Breast epithelium (tissue), 4 donors: ENCODE measurements at regions not wholly inside any gene's neighbourhood (a gene's known extent, or its start where the extent isn't known, plus 50 kb on each side); places are given as distances from the start of the nearest gene placed in this dataset.

Source experiments
- DNase-seq, 2 donors: peaks; one replicate each; pipeline ENCODE4 v3.0.0-alpha.2; 2019; ENCODE audit warnings: low spot score in 2 of 2
- H3K27ac ChIP-seq, 2 donors: fragments of 200-600 bp; sonication (generic) in 1 of 2; one replicate each; pipeline ENCODE4 v1.5.1; 2016 to 2019; ENCODE audit warnings: mild to moderate bottlenecking in 1 of 2
- H3K27me3 ChIP-seq, 2 donors: fragments of 200-600 bp; sonication (generic) in 1 of 2; one replicate each; pipeline versions ENCODE4 v1.5.1 to v1.6.0; 2017 to 2019; ENCODE audit warnings: control low read depth in 1 of 2, mild to moderate bottlenecking in 1 of 2
- H3K36me3 ChIP-seq: fragments of 200-600 bp; one replicate; pipeline ENCODE4 v1.5.1; 2019
- H3K4me1 ChIP-seq, 2 donors: fragments of 200-600 bp; sonication (generic); one replicate each; pipeline ENCODE4 v1.5.1; 2016 to 2019; ENCODE audit warnings: control low read depth in 1 of 2
- H3K4me3 ChIP-seq, 3 donors: fragments of 200-600 bp; sonication (generic); 1 replicate in 2 of 3; 2 replicates in 1 of 3; pipeline ENCODE4 v1.5.1; 2016 to 2019; ENCODE audit warnings: mild to moderate bottlenecking in 3 of 3, moderate library complexity in 2 of 3
- H3K9me3 ChIP-seq, 2 donors: fragments of 200-600 bp; sonication (generic) in 1 of 2; one replicate each; pipeline ENCODE4 v1.5.1; 2016 to 2019; ENCODE audit warnings: control low read depth in 1 of 2
- CTCF ChIP-seq, 3 donors: fragments of 450-650 bp; IDR thresholded peaks; one replicate each; pipeline ENCODE4 v1.5.1; 2016 to 2017; ENCODE audit warnings: antibody characterized with exemption in 3 of 3, mild to moderate bottlenecking in 3 of 3, moderate library complexity in 3 of 3
- POLR2A ChIP-seq: fragments of 450-650 bp; IDR thresholded peaks from one replicate; pipeline ENCODE4 v1.6.1; 2016; ENCODE audit warnings: antibody characterized with exemption, mild to moderate bottlenecking, moderate library complexity
- POLR2AphosphoS5 ChIP-seq, 3 donors: sonication (generic); formaldehyde crosslinking; IDR thresholded peaks; one replicate each; pipeline ENCODE4 v1.6.1; 2017; ENCODE audit warnings: antibody characterized with exemption in 3 of 3
- intact Hi-C: fragments of 100-400 bp; cut with DNase I; formaldehyde crosslinking; loops from one replicate; pipeline ENCODE4 v1.15.1; 2023; ENCODE audit warnings: low total_unique reads

- intact Hi-C loops: no loop called here
- DNase-seq: no peak
- Histone ChIP-seq H3K9me3 (no peaks in the 10 kb centered on the region), H3K27me3 (no peaks in the 10 kb centered on the region), H3K27ac (no peak overlapping the region), H3K36me3 (no peaks in the 10 kb centered on the region), H3K4me3 (no peak overlapping the region), H3K4me1 (no peaks in the 10 kb centered on the region)
- TF ChIP-seq POLR2A (no peak), POLR2AphosphoS5 (IDR thresholded peaks at IDR 0.05) (no peak), CTCF (IDR thresholded peaks at IDR 0.05) (no peak)
Measured at GRCh38 chr10:84891631-84892030, 563.2 kb downstream of the CCSER2 start.

GRCh38 chr10:84895541-84895940 lies 567.2 kb downstream of the CCSER2 start:
- no peak for DNase-seq
- H3K27me3 ChIP-seq: no peaks in the 10 kb centered on the region
- intact Hi-C loops: no loop called here
- no peaks in the 10 kb centered on the region for H3K9me3 ChIP-seq
- H3K4me1 ChIP-seq: no peaks in the 10 kb centered on the region
- H3K36me3 ChIP-seq: no peaks in the 10 kb centered on the region
- TF ChIP-seq POLR2AphosphoS5 (IDR thresholded peaks at IDR 0.05) (no peak), POLR2A (no peak), CTCF (IDR thresholded peaks at IDR 0.05) (no peak)
- H3K4me3 ChIP-seq: no peak overlapping the region
- no peak overlapping the region for H3K27ac ChIP-seq

GRCh38 chr10:84896909-84897308 lies 568.5 kb downstream of the CCSER2 start:
- Histone ChIP-seq H3K27ac (no peak overlapping the region), H3K4me3 (no peak overlapping the region), H3K4me1 (no peaks in the 10 kb centered on the region), H3K9me3 (no peaks in the 10 kb centered on the region), H3K36me3 (no peaks in the 10 kb centered on the region), H3K27me3 (no peaks in the 10 kb centered on the region)
- TF ChIP-seq CTCF (IDR thresholded peaks at IDR 0.05) (no peak), POLR2AphosphoS5 (IDR thresholded peaks at IDR 0.05) (no peak), POLR2A (no peak)
- DNase-seq: no peak
- intact Hi-C loops: no loop called here

GRCh38 chr10:84899268-84899667 lies 570.9 kb downstream of the CCSER2 start:
- Histone ChIP-seq H3K36me3 (no peaks in the 10 kb centered on the region), H3K4me1 (no peaks in the 10 kb centered on the region), H3K27me3 (no peaks in the 10 kb centered on the region), H3K9me3 (no peaks in the 10 kb centered on the region), H3K27ac (no peak overlapping the region), H3K4me3 (no peak overlapping the region)
- DNase-seq: no peak
- intact Hi-C loops: no loop called here
- no peak for TF ChIP-seq POLR2AphosphoS5 (IDR thresholded peaks at IDR 0.05)
- no peak for TF ChIP-seq CTCF (IDR thresholded peaks at IDR 0.05)
- TF ChIP-seq POLR2A: no peak

- Histone ChIP-seq H3K27me3 (no peaks in the 10 kb centered on the region), H3K27ac (no peak overlapping the region), H3K36me3 (no peaks in the 10 kb centered on the region), H3K4me1 (no peaks in the 10 kb centered on the region), H3K9me3 (no peaks in the 10 kb centered on the region), H3K4me3 (no peak overlapping the region)
- no peak for DNase-seq
- TF ChIP-seq POLR2A (no peak), CTCF (IDR thresholded peaks at IDR 0.05) (no peak), POLR2AphosphoS5 (IDR thresholded peaks at IDR 0.05) (no peak)
- intact Hi-C loops: no loop called here
Measured at GRCh38 chr10:84900141-84900540, 571.8 kb downstream of the CCSER2 start.
